WTC11 (cell line): ENCODE measurements at regions not wholly inside any gene's neighbourhood (a gene's known extent, or its start where the extent isn't known, plus 50 kb on each side); places are given as distances from the start of the nearest gene placed in this dataset.

Experiments
- ATAC-seq: fragments of 200-7000 bp; cut with Tn5 transposase; 2 replicates; pipeline ENCODE4 v1.10.0; 2021; ENCODE audit warnings: mild to moderate bottlenecking, moderate library complexity
- CTCF ChIA-PET: fragments of 300-600 bp; sonication (Branson Sonifier 250); formaldehyde crosslinking; loops from one replicate; lab custom pipeline; 2021; ENCODE audit warnings: antibody characterized with exemption; lab: Charles Lee
- POLR2A ChIA-PET: fragments of 350-600 bp; sonication (Branson Sonifier 250); formaldehyde crosslinking; loops from one replicate; lab custom pipeline; 2021; ENCODE audit warnings: antibody characterized with exemption; lab: Charles Lee
- DNase-seq: peaks from one replicate; pipeline ENCODE4 v3.0.0; 2021; ENCODE audit warnings: low spot score
- H3K27ac Mint-ChIP-seq: 2 replicates; pipeline ENCODE4 v1.8.0; 2021; ENCODE audit warnings: mixed read lengths
- H3K27me3 Mint-ChIP-seq: 2 replicates; pipeline ENCODE4 v1.8.0; 2021; ENCODE audit warnings: low read depth, mild to moderate bottlenecking, moderate library complexity, mixed read lengths
- H3K36me3 Mint-ChIP-seq: 2 replicates; pipeline ENCODE4 v1.8.0; 2021; ENCODE audit warnings: mixed read lengths
- H3K4me1 Mint-ChIP-seq: 2 replicates; pipeline ENCODE4 v1.8.0; 2022; ENCODE audit warnings: mixed read lengths
- H3K4me3 Mint-ChIP-seq: 2 replicates; pipeline ENCODE4 v1.8.0; 2021; ENCODE audit warnings: mild to moderate bottlenecking, moderate library complexity, mixed read lengths
- H3K9me3 Mint-ChIP-seq: 2 replicates; pipeline ENCODE4 v1.8.0; 2021; ENCODE audit warnings: mixed read lengths
- AR ChIP-seq: fragments of 250-450 bp; sonication (Bioruptor Pico); IDR thresholded peaks from 2 replicates; pipeline ENCODE4 v1.9.0; 2021; ENCODE audit warnings: mild to moderate bottlenecking
- ATF3 ChIP-seq: sonication (generic); formaldehyde crosslinking; conservative IDR thresholded peaks from 2 replicates; pipeline ENCODE4 v1.8.1; 2022; ENCODE audit warnings: mild to moderate bottlenecking, missing genetic modification reagents
- ELF4 ChIP-seq: sonication (generic); formaldehyde crosslinking; IDR thresholded peaks from 2 replicates; pipeline ENCODE4 v1.8.1; 2022; ENCODE audit warnings: low read depth, mild to moderate bottlenecking, moderate library complexity, missing genetic modification reagents
- EMX1 ChIP-seq: fragments of 250-450 bp; sonication (Bioruptor Pico); IDR thresholded peaks from 2 replicates; pipeline ENCODE4 v1.8.0; 2021; ENCODE audit warnings: mild to moderate bottlenecking
- FOXP1 ChIP-seq: sonication (generic); formaldehyde crosslinking; IDR thresholded peaks from 2 replicates; pipeline ENCODE4 v1.8.0; 2022; ENCODE audit warnings: missing genetic modification reagents, mild to moderate bottlenecking, moderate library complexity, borderline replicate concordance
- OVOL2 ChIP-seq: fragments of 250-450 bp; sonication (Bioruptor Pico); IDR thresholded peaks from 2 replicates; pipeline ENCODE4 v1.9.0; 2021; ENCODE audit warnings: mild to moderate bottlenecking, borderline replicate concordance
- SMAD3 ChIP-seq: sonication (generic); formaldehyde crosslinking; IDR thresholded peaks from 2 replicates; pipeline ENCODE4 v1.8.0; 2022; ENCODE audit warnings: missing genetic modification reagents, mild to moderate bottlenecking, borderline replicate concordance
- ZNF121 ChIP-seq: sonication (generic); formaldehyde crosslinking; IDR thresholded peaks from 2 replicates; pipeline ENCODE4 v1.8.0; 2023; ENCODE audit warnings: missing genetic modification reagents
- ZNF317 ChIP-seq: sonication (generic); formaldehyde crosslinking; IDR thresholded peaks from 2 replicates; pipeline ENCODE4 v1.8.1; 2023; ENCODE audit warnings: low read depth, mild to moderate bottlenecking, moderate library complexity, missing genetic modification reagents, borderline replicate concordance
- ZNF416 ChIP-seq: fragments of 250-450 bp; sonication (Bioruptor Pico); IDR thresholded peaks from 2 replicates; pipeline ENCODE4 v1.9.0; 2021; ENCODE audit warnings: mild to moderate bottlenecking, inconsistent platforms
- TF ChIP-seq, protein P1 (sequence below): fragments of 250-450 bp; sonication (Bioruptor Pico); IDR thresholded peaks from 2 replicates; pipeline ENCODE4 v1.8.0; 2021; ENCODE audit warnings: mild to moderate bottlenecking

- no peak overlapping the region for H3K27ac Mint-ChIP-seq
Observed at GRCh38 chr15:49801796-49802195, 180.9 kb downstream of the DTWD1 start.

More at GRCh38 chr15:49801796-49802195, 180.9 kb downstream of the DTWD1 start:
- POLR2A ChIA-PET, result no interaction called here
- H3K27me3 Mint-ChIP-seq, result no peaks in the 10 kb centered on the region; the same call in 1 of the 2 replicates
- TF ChIP-seq OVOL2 (CRISPR knock-in tag), result no peak
- TF ChIP-seq AR (CRISPR knock-in tag), result no peak
- no peak for TF ChIP-seq ZNF317
- TF ChIP-seq ZNF121, result no peak
- TF ChIP-seq SMAD3 (CRISPR knock-in tag), result no peak
- no peak for TF ChIP-seq EMX1
- no peak for TF ChIP-seq ATF3 (CRISPR knock-in tag)
- TF ChIP-seq ZNF416 (CRISPR knock-in tag), result no peak
- TF ChIP-seq, protein P1, sequence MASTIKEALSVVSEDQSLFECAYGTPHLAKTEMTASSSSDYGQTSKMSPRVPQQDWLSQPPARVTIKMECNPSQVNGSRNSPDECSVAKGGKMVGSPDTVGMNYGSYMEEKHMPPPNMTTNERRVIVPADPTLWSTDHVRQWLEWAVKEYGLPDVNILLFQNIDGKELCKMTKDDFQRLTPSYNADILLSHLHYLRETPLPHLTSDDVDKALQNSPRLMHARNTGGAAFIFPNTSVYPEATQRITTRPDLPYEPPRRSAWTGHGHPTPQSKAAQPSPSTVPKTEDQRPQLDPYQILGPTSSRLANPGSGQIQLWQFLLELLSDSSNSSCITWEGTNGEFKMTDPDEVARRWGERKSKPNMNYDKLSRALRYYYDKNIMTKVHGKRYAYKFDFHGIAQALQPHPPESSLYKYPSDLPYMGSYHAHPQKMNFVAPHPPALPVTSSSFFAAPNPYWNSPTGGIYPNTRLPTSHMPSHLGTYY (CRISPR knock-in tag), result no peak
- no peak for TF ChIP-seq FOXP1 (CRISPR knock-in tag)
- TF ChIP-seq ELF4, result no peak
- no peaks in the 10 kb centered on the region for H3K4me1 Mint-ChIP-seq
- H3K36me3 Mint-ChIP-seq, result peaks cover 12% of the 10 kb centered on the region
- DNase-seq, result no peak
- H3K4me3 Mint-ChIP-seq, result no peak overlapping the region
- no peak for ATAC-seq
- CTCF ChIA-PET, result no interaction called here
- H3K9me3 Mint-ChIP-seq, result peaks cover 53% of the 10 kb centered on the region
